Glomerular visceral epithelial cell (primary cell): ENCODE measurements at regions not wholly inside any gene's neighbourhood (a gene's known extent, or its start where the extent isn't known, plus 50 kb on each side); places are given as distances from the start of the nearest gene placed in this dataset.

Experiments
- DNase-seq: peaks from one replicate; pipeline ENCODE4 v3.0.0-alpha.2; 2016; ENCODE audit errors: extremely low spot score

- DNase-seq, result no peak
These were observed 58.2 kb downstream of the MEX3B start for GRCh38 chr15:81987628-81988027.

- no peak for DNase-seq
These were observed 62.3 kb downstream of the MEX3B start for GRCh38 chr15:81983497-81983896.

GRCh38 chr15:81982808-81983207, 63.0 kb downstream of the MEX3B start:
- DNase-seq, result no peak

- DNase-seq, result no peak
These were observed 63.9 kb downstream of the MEX3B start for GRCh38 chr15:81981908-81982307.

- no peak for DNase-seq
These were observed 68.4 kb downstream of the MEX3B start for GRCh38 chr15:81977464-81977863.

GRCh38 chr15:81968691-81969090, 77.1 kb downstream of the MEX3B start:
- no peak for DNase-seq

GRCh38 chr15:81966631-81967030, 79.2 kb downstream of the MEX3B start:
- no peak for DNase-seq

- DNase-seq, result no peak
These were observed 83.3 kb downstream of the MEX3B start for GRCh38 chr15:81962482-81962881.

GRCh38 chr15:81959196-81959595, 86.6 kb downstream of the MEX3B start:
- no peak for DNase-seq

- DNase-seq, result no peak
These were observed 88.1 kb downstream of the MEX3B start for GRCh38 chr15:81957698-81958097.

- DNase-seq, result no peak
These were observed 90.3 kb downstream of the MEX3B start for GRCh38 chr15:81955382-81956062.

- DNase-seq, result no peak
These were observed 91.5 kb downstream of the MEX3B start for GRCh38 chr15:81954158-81954783.

- DNase-seq, result no peak
These were observed 94.9 kb downstream of the MEX3B start for GRCh38 chr15:81950841-81951414.

GRCh38 chr15:81948751-81949150, 97.1 kb downstream of the MEX3B start:
- no peak for DNase-seq

GRCh38 chr15:81948222-81948621, 97.6 kb downstream of the MEX3B start:
- DNase-seq, result no peak

- DNase-seq, result no peak
These were observed 98.3 kb downstream of the MEX3B start for GRCh38 chr15:81947548-81947947.

- DNase-seq, result no peak
These were observed 100.7 kb downstream of the MEX3B start for GRCh38 chr15:81945014-81945615.

GRCh38 chr15:81942655-81943195, 103.1 kb downstream of the MEX3B start:
- no peak for DNase-seq

GRCh38 chr15:81942157-81942556, 103.7 kb downstream of the MEX3B start:
- DNase-seq, result no peak

- DNase-seq, result no peak
These were observed 104.3 kb downstream of the MEX3B start for GRCh38 chr15:81941479-81941878.

GRCh38 chr15:81940467-81941451, 105.1 kb downstream of the MEX3B start:
- DNase-seq, result peak; percentile 31
